ENCODE measurements at regions not wholly inside any gene's neighbourhood (a gene's known extent, or its start where the extent isn't known, plus 50 kb on each side); places are given as distances from the start of the nearest gene placed in this dataset.

DNA sequence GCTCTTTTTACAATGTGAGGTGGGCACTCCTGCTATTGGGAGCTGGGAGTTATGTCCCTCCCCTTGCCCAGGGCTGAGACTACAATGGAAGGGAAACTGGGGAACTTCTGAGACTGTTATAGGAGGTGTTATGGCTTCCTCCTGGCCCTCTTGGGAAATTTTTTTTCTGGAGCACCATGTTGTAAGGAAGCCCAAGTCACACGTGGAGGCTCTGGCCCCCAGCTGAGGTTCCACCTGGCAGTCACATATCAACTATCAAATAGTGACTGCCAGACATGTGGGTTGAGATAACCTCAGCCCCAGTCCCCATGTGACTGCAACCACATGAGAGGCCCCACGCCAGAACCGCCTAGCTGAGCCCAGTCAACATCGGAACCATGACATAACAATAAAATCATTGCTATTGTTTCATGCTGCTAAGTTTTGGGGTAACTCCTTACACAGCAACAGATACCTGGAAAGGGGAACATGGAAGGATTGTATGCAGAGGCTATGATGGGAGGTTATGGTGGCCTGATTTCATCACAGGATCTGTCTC, 99.4 kb upstream of the NCOR2 start:
- Histone ChIP-seq H3K4me3 (no peak overlapping the region), H3K27ac (no peak overlapping the region), H3K9me3 (replicated peaks) (no peaks in the 10 kb centered on the region), H3K4me1 (replicated peaks) (peaks cover 47% of the 10 kb centered on the region), H3K27me3 (replicated peaks) (no peaks in the 10 kb centered on the region), H3K36me3 (no peaks in the 10 kb centered on the region)
- no peak for DNase-seq (ENCODE audit: low read depth in 1 of 2, low spot score in 2 of 2)

DNA sequence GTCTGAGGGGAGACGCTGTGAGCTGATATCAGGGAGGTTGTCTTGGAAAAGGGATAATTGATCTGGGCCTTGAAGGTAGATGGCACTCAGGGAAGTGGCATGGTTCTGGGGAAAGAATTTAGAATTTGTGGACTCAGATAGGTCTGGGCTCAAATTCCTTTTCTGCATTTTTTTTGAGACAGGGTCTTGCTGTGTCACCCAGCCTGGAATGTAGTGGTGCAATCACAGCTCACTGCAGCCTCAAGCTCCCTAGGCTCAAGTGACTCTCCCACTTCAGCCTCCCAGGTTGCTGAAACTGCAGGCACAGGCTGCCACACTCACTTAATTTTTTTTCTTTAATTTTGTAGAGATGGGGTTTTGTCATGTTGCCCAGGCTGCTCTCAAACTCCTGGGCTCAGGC, 98.1 kb upstream of the NCOR2 start:
- no peaks in the 10 kb centered on the region for H3K36me3 ChIP-seq
- no peak overlapping the region for H3K4me3 ChIP-seq
- H3K9me3 ChIP-seq (replicated peaks): no peaks in the 10 kb centered on the region
- H3K27me3 ChIP-seq (replicated peaks): no peaks in the 10 kb centered on the region
- peaks cover 60% of the 10 kb centered on the region for H3K4me1 ChIP-seq (replicated peaks)
- DNase-seq (ENCODE audit: low read depth in 1 of 2, low spot score in 2 of 2): peak; percentile 44 to 64
- peak overlapping the region; percentile 59 for H3K27ac ChIP-seq

DNA sequence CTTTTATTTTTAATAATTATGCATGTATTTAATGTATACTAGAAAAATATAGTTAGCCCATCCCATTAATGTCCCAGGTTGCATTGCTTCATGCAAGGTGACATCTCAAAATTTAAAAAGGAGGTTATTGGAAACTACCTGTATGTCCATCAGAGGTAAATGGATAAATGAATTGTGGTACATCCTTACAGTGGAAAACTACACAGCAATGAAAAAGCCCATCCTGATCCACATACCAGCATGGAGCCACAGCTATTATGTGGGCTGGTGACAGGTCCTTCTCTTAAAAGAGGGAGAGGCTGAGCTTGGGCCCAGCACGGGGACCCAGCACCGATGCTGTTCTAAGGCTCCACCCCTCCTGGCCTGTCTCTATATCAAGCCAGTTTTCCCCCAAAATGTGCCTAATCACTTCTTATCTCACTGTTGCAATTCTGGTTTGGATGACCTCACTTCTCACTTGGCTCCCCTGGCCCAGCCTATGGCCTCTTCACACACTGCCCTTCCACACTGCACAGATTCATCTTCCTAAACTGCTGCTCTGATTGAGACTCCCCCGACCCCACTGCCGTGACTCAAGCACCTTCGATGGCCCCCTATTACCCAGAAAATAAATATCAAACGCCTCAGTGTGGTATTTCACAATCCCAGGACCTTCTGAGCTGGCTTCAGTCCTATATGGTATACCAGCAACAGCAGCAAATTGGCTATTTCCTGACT, 97.1 kb upstream of the NCOR2 start:
- DNase-seq (ENCODE audit: low read depth in 1 of 2, low spot score in 2 of 2): no peak
- Histone ChIP-seq H3K4me1 (replicated peaks) (peaks cover 60% of the 10 kb centered on the region), H3K36me3 (no peaks in the 10 kb centered on the region), H3K27ac (peak overlapping the region; percentile 59), H3K4me3 (no peak overlapping the region), H3K27me3 (replicated peaks) (no peaks in the 10 kb centered on the region), H3K9me3 (replicated peaks) (no peaks in the 10 kb centered on the region)

DNA sequence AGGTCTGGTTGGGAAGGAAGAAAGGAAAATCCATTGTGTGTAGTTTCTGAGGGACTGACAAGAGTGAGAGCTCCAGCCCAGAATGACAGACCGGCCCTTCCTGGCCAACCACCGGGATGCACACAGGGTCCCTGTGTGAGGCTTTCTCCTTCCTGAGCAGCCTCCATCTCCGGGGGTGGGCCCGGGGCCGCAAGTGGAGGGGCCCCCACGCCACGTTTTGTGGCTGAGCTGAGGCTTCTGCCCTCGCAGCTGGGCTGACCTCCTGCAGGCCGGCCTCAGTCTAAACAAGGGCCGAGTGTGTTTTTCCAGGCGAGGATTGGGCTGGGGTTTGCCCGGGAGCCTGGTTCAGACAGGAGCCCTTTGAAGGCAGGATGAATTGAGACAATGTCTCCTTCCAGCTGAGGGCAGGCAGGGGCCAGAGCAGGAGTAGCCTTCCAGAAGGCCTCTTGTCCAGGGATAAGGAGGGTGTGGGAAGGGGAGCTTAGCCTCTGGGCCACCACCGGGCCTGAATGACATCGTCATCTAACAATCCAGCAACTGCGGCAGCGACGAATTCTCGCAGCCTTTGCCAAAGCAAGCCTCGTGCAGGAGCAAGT, 96.5 kb upstream of the NCOR2 start:
- Histone ChIP-seq H3K36me3 (no peaks in the 10 kb centered on the region), H3K27me3 (replicated peaks) (no peaks in the 10 kb centered on the region), H3K27ac (peak overlapping the region; percentile 59), H3K9me3 (replicated peaks) (no peaks in the 10 kb centered on the region), H3K4me3 (no peak overlapping the region), H3K4me1 (replicated peaks) (peaks cover 57% of the 10 kb centered on the region)
- DNase-seq (ENCODE audit: low read depth in 1 of 2, low spot score in 2 of 2): peak; percentile 64 to 69

DNA sequence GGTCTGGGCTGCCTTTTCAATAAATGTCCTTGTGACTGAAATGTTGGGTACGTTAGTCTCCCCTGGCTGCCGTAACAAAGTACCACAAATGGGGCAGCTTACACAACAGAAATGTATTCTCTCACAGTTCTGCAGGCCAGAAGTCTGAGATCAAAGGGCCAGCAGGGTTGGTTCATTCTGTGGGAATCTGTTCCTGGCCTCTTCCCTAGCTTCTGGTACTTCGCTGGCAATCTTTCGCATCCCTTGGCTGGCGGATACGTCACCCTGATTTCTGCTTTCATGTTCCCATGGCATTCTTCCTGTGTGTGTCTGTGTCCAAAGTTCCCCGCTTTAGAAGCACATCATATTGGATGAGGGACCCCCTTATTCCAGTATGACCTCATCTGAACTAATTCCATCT, 95.8 kb upstream of the NCOR2 start:
- Histone ChIP-seq H3K27ac (no peak overlapping the region), H3K4me1 (replicated peaks) (peaks cover 50% of the 10 kb centered on the region), H3K27me3 (replicated peaks) (no peaks in the 10 kb centered on the region), H3K9me3 (replicated peaks) (no peaks in the 10 kb centered on the region), H3K4me3 (no peak overlapping the region), H3K36me3 (no peaks in the 10 kb centered on the region)
- DNase-seq (ENCODE audit: low read depth in 1 of 2, low spot score in 2 of 2): no peak

DNA sequence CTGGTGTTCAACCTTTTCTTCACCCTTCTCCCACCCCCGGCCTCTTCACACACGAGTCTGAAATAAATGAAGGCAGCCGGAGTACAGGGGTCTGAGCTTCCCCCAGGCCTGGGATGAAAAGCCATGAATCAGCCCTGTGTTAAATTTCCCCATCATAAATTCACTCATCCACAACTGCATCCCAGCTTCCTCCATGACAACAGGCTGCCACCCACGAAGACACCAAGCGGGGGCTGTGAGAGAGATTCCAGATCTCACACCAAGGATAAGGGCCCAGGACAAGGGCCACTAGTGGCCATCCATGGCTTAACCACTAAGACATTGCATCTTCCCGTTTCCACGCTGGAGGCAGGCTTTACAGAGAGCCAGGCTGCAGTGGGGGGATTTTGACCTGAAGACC, 93.9 kb upstream of the NCOR2 start:
- Histone ChIP-seq H3K27ac (peak overlapping the region; percentile 65), H3K4me3 (no peak overlapping the region), H3K27me3 (replicated peaks) (no peaks in the 10 kb centered on the region), H3K36me3 (no peaks in the 10 kb centered on the region), H3K4me1 (replicated peaks) (peaks cover 58% of the 10 kb centered on the region), H3K9me3 (replicated peaks) (no peaks in the 10 kb centered on the region)
- peak; percentile 91 to 93 for DNase-seq (ENCODE audit: low read depth in 1 of 2, low spot score in 2 of 2)

DNA sequence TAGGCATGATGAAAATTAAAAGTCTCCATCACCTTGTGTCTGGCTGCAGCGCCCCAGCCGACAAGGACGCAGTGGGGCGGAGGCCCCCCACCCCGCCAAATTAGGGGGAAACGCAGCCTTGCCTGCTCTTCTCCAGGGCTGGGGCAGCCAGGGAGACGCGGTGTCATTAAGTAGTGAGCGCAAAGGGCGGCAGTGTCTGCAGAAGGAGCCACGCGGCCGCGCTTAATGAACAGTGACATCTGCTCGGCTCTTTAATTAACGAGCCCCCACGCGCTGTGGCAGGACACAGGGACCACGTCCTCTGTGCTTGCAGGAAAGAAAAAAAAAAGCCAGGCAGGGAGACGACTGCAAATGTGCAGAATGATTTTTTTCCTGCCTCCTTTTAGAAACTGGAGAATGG, 93.4 kb upstream of the NCOR2 start:
- no peak for DNase-seq (ENCODE audit: low read depth in 1 of 2, low spot score in 2 of 2)
- Histone ChIP-seq H3K27ac (peak overlapping the region; percentile 65), H3K27me3 (replicated peaks) (no peaks in the 10 kb centered on the region), H3K9me3 (replicated peaks) (no peaks in the 10 kb centered on the region), H3K4me3 (no peak overlapping the region), H3K4me1 (replicated peaks) (peaks cover 59% of the 10 kb centered on the region), H3K36me3 (no peaks in the 10 kb centered on the region)

DNA sequence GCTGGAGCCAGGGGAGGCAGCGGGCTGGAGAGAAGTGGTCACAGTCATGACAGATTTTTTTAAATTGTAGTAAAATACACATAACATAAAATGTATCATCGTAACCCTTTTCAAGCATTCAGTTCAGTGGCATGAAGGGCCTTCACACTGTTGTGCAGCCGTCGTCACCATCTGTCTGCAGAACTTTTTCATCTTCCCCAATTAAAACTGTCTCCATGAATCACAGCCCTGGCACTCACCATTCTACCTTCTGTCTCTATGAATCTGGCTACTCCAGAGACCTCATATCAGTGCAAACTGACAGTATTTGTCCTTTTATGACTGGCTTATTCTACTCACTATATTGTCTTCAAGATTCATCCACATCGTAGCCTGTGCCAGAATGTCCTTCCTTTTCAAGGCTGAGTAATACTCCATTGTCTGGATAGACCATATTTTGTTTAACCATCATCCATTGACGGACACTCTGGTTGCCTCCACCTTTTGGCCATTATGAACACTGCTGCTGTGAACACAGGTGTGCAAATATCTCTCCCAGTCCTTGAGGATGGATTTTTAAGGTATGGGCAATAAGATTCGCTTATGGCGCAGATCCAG, 91.5 kb upstream of the NCOR2 start:
- Histone ChIP-seq H3K27me3 (replicated peaks) (no peaks in the 10 kb centered on the region), H3K4me3 (no peak overlapping the region), H3K36me3 (no peaks in the 10 kb centered on the region), H3K27ac (no peak overlapping the region), H3K4me1 (replicated peaks) (peaks cover 58% of the 10 kb centered on the region), H3K9me3 (replicated peaks) (no peaks in the 10 kb centered on the region)
- DNase-seq (ENCODE audit: low read depth in 1 of 2, low spot score in 2 of 2): no peak

DNA sequence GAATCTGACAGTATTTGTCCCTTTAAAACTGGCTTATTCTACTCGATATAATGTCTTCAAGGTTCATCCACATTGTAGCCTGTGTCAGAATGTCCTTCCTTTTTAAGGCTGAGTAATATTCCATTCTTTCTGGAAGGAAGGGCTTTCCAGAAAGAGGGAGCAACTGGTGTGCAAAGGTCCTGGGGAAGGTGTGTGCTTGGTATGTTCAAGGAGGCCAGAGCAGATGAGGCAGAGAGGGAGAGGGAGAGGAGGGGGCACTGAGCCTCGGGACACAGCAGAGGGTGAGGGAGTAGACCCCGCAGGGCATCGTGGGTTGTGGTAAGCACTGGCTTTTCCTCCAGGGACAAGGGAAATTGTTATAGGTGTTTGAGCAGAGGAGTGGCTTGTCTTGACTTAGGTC, 90.9 kb upstream of the NCOR2 start:
- H3K9me3 ChIP-seq (replicated peaks): no peaks in the 10 kb centered on the region
- no peak overlapping the region for H3K27ac ChIP-seq
- DNase-seq (ENCODE audit: low read depth in 1 of 2, low spot score in 2 of 2): no peak
- no peaks in the 10 kb centered on the region for H3K27me3 ChIP-seq (replicated peaks)
- H3K4me3 ChIP-seq: no peak overlapping the region
- peaks cover 58% of the 10 kb centered on the region for H3K4me1 ChIP-seq (replicated peaks)
- H3K36me3 ChIP-seq: no peaks in the 10 kb centered on the region

DNA sequence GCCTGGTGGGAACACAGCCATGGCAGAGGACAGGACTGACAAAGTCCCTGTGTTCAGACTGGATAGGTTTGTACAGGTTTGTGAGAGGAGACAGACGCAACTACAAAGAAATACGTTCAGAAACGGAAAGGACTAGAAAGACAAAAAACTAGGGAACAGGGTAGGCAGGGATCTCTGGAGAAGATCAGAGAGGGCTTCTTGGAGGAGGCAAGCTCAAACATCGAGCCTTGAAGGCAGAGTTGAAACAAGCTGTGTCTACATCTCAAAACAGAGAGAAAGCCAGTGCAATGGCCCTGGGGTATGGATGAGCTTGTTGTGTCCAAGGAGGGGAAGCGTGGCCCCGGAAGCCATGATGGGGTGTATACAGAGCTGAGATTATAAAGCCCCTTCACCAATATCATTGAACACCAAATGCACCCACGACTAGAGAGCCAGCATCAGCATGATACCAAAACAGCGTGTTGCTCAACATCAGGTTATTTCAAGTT, 89.6 kb upstream of the NCOR2 start:
- no peak for DNase-seq (ENCODE audit: low read depth in 1 of 2, low spot score in 2 of 2)
- peaks cover 63% of the 10 kb centered on the region for H3K4me1 ChIP-seq (replicated peaks)
- no peak overlapping the region for H3K4me3 ChIP-seq
- H3K36me3 ChIP-seq: no peaks in the 10 kb centered on the region
- H3K27ac ChIP-seq: no peak overlapping the region; the same call in 1 of the 2 replicates
- H3K9me3 ChIP-seq (replicated peaks): no peaks in the 10 kb centered on the region
- H3K27me3 ChIP-seq (replicated peaks): no peaks in the 10 kb centered on the region

DNA sequence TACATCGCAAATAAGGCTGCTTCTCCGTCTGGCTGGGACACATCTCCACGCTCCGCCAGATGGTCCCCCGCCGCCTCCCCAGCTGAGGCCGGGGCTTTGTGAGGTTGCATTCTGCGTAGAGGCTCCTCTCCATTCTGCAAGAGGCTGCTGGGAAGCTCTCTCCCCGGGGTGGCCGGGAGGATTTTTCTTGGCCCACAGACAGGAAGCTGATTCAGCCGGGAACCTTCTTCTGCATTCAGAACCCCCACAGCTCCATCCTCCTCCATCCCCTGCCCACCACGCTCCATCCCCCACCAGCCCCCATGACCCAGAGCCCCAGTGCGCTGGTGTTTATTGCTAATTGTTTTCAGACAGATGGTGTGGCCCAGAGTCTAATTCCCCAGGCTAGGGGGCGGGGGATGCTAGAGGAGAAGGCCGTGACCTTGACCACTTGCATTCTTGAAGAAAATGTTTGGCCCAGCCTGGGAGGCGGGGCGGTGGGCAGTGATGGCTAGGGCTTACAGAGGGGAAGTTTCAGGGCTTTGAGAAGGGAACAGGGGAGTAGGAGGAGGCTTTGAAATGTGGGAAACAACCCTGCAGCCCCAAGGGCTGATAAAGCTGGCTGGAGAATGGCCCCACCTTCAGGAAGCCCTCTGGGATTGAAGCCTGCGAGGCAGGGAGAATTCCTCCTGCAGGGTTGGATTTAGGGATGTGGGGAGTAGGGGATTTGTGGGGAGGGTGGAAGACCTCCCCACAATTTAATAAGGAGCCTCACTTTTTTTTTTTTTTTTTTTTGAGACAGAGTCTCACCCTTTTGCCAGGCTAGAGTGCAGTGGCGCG, 88.5 kb upstream of the NCOR2 start:
- Histone ChIP-seq H3K27ac (peak overlapping the region; percentile 74), H3K4me1 (replicated peaks) (peaks cover 62% of the 10 kb centered on the region), H3K27me3 (replicated peaks) (no peaks in the 10 kb centered on the region), H3K9me3 (replicated peaks) (no peaks in the 10 kb centered on the region), H3K36me3 (no peaks in the 10 kb centered on the region), H3K4me3 (no peak overlapping the region)
- DNase-seq (ENCODE audit: low read depth in 1 of 2, low spot score in 2 of 2): peak; percentile 97 to 98

DNA sequence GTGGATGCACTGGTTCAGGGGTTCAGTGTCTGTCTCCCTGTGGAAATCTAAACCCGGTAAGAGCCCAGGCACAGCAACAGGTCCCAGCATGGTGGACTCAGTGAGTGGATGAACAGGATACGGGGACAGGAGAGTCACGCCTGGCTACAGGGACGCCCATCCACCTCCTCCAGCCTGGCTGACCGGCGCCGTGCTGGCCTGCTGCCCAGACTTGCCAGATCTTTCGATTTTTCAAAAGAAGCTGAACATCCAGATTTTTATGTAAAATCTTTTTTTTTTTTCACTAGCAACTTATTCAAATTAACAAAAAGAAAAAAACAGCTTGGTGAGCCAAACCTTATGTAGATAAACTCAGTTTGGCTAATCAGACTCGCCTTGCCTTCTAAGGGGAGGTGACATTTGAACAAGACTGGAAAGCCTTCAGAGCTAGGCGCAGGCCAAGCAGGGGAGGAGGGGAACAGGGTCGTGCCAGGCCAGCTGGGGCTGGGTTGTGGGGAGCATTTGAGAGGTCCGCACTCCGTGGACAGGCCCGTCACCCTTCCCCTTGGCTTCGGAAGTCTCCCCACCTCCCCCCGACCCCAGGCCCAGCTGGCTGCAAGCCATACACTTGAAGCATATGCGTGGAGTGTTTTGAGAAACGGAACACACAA, 87.8 kb upstream of the NCOR2 start:
- peaks cover 59% of the 10 kb centered on the region for H3K4me1 ChIP-seq (replicated peaks)
- no peak overlapping the region for H3K4me3 ChIP-seq
- H3K27me3 ChIP-seq (replicated peaks): no peaks in the 10 kb centered on the region
- DNase-seq (ENCODE audit: low read depth in 1 of 2, low spot score in 2 of 2): peak; percentile 61 to 74
- peak overlapping the region; percentile 74 for H3K27ac ChIP-seq
- H3K36me3 ChIP-seq: no peaks in the 10 kb centered on the region
- no peaks in the 10 kb centered on the region for H3K9me3 ChIP-seq (replicated peaks)

DNA sequence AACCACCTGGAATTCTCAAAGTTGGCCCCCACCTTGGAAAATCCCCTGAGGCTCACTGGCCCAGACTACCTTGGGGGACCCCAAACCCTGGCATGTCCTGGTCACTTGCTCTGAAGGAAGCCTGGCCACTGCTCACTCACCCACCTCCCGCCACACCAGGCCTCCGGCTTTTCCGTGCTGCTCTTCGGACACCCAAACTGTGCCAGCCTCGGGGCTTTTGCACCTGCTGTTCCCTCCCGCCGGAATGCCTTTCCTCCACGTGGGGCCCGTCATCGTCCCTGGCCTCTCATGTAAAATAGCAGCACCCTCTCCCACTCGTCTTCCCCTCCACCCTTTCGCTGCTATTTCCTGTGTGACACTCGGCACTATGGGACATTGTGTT, 87.2 kb upstream of the NCOR2 start:
- H3K27me3 ChIP-seq (replicated peaks): no peaks in the 10 kb centered on the region
- H3K36me3 ChIP-seq: no peaks in the 10 kb centered on the region
- no peak overlapping the region for H3K4me3 ChIP-seq
- H3K9me3 ChIP-seq (replicated peaks): no peaks in the 10 kb centered on the region
- H3K27ac ChIP-seq: peak overlapping the region; percentile 74
- DNase-seq (ENCODE audit: low read depth in 1 of 2, low spot score in 2 of 2): no peak
- H3K4me1 ChIP-seq (replicated peaks): peaks cover 59% of the 10 kb centered on the region
